ENCODE measurements at regions not wholly inside any gene's neighbourhood (a gene's known extent, or its start where the extent isn't known, plus 50 kb on each side); places are given as distances from the start of the nearest gene placed in this dataset.

DNA sequence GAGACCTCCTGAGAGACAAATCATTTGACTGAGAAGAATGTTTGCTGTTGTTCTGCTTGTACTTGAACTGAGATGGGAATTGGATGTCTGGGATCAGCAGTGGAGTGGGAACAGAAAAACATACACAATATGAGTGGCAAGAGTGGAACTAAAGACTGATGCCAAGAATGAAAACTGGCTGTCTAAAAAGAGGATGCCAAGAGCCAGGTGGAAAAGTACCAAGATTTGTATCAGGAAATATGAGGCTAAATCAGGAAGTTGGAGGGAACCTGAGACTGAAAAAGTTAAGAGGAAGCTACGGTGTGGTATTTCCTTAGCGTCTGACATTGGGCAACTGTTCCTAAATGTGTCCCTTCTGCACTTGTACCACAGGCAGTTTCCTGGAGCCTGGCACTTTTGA, 440.9 kb upstream of the CELF4 start:
- TF ChIP-seq, protein P1, sequence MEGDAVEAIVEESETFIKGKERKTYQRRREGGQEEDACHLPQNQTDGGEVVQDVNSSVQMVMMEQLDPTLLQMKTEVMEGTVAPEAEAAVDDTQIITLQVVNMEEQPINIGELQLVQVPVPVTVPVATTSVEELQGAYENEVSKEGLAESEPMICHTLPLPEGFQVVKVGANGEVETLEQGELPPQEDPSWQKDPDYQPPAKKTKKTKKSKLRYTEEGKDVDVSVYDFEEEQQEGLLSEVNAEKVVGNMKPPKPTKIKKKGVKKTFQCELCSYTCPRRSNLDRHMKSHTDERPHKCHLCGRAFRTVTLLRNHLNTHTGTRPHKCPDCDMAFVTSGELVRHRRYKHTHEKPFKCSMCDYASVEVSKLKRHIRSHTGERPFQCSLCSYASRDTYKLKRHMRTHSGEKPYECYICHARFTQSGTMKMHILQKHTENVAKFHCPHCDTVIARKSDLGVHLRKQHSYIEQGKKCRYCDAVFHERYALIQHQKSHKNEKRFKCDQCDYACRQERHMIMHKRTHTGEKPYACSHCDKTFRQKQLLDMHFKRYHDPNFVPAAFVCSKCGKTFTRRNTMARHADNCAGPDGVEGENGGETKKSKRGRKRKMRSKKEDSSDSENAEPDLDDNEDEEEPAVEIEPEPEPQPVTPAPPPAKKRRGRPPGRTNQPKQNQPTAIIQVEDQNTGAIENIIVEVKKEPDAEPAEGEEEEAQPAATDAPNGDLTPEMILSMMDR (IDR thresholded peaks at IDR 0.05; ENCODE audit: low read depth, low read length), result no peak
- no peak for DNase-seq (ENCODE audit: low read depth in 2 of 2)
- no peak overlapping the region for H3K4me3 ChIP-seq (replicated peaks in 1 of 2; ENCODE audit: low read depth in 2 of 2, low read length in 2 of 2)

DNA sequence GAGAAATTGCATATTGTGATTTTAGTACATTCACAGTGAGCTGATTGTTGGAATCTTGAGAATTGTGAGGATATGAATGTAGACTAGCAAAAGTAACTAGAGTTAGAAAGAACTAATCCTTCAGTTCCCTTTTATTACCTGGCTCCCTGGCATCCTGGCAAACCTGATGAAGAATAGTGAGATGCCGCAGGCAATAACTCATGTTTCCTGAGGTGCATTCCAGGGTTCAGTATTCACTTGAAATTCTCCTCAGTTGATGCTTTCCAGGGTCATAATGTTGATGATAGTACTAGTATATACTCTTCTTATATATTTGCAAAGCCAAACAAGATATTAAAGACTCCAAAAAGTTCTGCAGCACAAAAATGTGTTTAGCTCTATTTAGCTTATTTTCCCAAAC, 432.1 kb upstream of the CELF4 start:
- TF ChIP-seq, protein P1 (IDR thresholded peaks at IDR 0.05; ENCODE audit: low read depth, low read length), result no peak
- DNase-seq (ENCODE audit: low read depth in 2 of 2), result no peak
- H3K4me3 ChIP-seq (replicated peaks in 1 of 2; ENCODE audit: low read depth in 2 of 2, low read length in 2 of 2), result no peak overlapping the region

DNA sequence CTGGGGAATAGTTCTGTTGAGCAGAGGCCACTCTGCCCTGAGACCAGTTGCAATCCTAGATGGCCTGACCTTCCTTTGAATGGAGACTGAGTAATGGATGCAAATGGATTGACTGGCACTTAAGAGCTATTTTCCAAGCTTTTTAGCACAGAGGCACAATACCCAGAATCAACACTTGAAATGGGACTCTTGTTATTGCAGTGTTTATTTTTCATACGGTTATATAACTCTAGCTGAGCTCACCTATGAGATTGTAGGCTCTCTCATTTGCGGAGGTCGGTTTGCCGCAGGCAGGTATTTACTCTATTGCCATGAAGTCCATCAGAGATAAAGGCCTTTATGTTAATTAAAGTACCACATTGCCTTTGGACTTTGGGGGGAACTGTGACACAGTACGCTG, 422.3 kb upstream of the CELF4 start:
- no peak overlapping the region for H3K4me3 ChIP-seq (replicated peaks in 1 of 2; ENCODE audit: low read depth in 2 of 2, low read length in 2 of 2)
- DNase-seq (ENCODE audit: low read depth in 2 of 2), result no peak
- TF ChIP-seq, protein P1 (IDR thresholded peaks at IDR 0.05; ENCODE audit: low read depth, low read length), result no peak

DNA sequence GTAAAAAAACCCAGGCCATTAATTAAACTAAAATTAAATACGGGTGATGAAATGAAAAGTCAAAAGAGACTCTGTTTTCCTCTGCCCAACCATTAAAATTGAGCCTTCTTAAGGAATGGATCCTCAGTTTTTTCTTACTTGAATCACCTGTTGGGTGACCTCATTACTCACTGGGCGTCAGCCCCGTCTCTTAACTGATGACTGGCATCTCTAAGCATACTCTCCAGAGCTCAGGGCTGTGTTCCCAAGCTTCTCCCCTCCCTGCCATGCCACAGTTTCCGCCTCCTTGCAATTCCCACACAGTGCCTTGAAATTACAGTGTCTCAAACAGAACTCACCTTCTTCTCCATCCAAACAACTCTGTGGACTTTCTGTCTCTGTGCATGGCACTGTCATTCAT, 421.1 kb upstream of the CELF4 start:
- H3K4me3 ChIP-seq (replicated peaks in 1 of 2; ENCODE audit: low read depth in 2 of 2, low read length in 2 of 2), result no peak overlapping the region
- DNase-seq (ENCODE audit: low read depth in 2 of 2), result no peak
- TF ChIP-seq, protein P1 (IDR thresholded peaks at IDR 0.05; ENCODE audit: low read depth, low read length), result no peak

DNA sequence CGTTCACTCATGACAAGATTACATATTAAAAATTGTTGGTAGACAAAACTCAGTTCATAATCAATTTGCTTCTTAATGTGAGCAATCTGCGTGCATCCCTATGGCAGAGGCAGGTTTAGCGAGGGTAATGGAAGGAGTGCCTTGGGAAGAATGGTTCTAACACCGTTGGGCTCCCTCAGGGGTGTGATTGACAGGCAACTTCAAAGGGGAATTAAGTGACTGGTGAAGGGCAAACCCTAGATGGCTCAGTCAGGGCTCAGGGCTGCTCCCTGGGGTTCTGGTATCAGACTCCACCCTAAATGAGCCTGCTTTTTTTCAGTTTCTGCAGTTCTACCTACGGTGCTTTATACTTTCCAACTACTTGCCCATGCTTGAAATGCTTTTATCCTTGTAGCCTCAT, 419.5 kb upstream of the CELF4 start:
- no peak for DNase-seq (ENCODE audit: low read depth in 2 of 2)
- H3K4me3 ChIP-seq (replicated peaks in 1 of 2; ENCODE audit: low read depth in 2 of 2, low read length in 2 of 2), result no peak overlapping the region
- TF ChIP-seq, protein P1 (IDR thresholded peaks at IDR 0.05; ENCODE audit: low read depth, low read length), result no peak

- no peak overlapping the region for H3K4me3 ChIP-seq (replicated peaks in 1 of 2; ENCODE audit: low read depth in 2 of 2, low read length in 2 of 2)
- TF ChIP-seq, protein P1 (IDR thresholded peaks at IDR 0.05; ENCODE audit: low read depth, low read length), result no peak
- no peak for DNase-seq (ENCODE audit: low read depth in 2 of 2)
Observed at GRCh38 chr18:37980556-37980955, 415.0 kb upstream of the CELF4 start.

GRCh38 chr18:37975446-37975845, 409.8 kb upstream of the CELF4 start:
- H3K4me3 ChIP-seq (replicated peaks in 1 of 2; ENCODE audit: low read depth in 2 of 2, low read length in 2 of 2), result no peak overlapping the region
- TF ChIP-seq, protein P1 (IDR thresholded peaks at IDR 0.05; ENCODE audit: low read depth, low read length), result no peak
- DNase-seq (ENCODE audit: low read depth in 2 of 2), result no peak
